Cardiac muscle cell (in vitro differentiated cells and primary cell): ENCODE measurements at regions not wholly inside any gene's neighbourhood (a gene's known extent, or its start where the extent isn't known, plus 50 kb on each side); places are given as distances from the start of the nearest gene placed in this dataset.
A peak's percentile ranks its signal among the peaks of the same experiment; 100 is the strongest.
"Not testable (repeated sequence)": the region's sequence is repeated elsewhere in the genome, so short reads cannot be mapped to it uniquely, and the experiment has no call there.

Experiments
- DNase-seq, 2 donors: peaks; one replicate each; pipeline versions ENCODE4 v3.0.0 to v3.0.0-alpha.2; 2010 to 2017; ENCODE audit warnings: low read depth in 1 of 2, low spot score in 1 of 2
- H3K27ac ChIP-seq: fragments of 200-600 bp; sonication (generic); 2 replicates; pipeline ENCODE4 v1.5.1; 2016
- H3K27me3 ChIP-seq: fragments of 200-600 bp; sonication (generic); 2 replicates; pipeline ENCODE4 v1.6.0; 2016; ENCODE audit warnings: control low read depth
- H3K36me3 ChIP-seq: fragments of 200-600 bp; sonication (generic); 2 replicates; pipeline ENCODE4 v1.5.1; 2016; ENCODE audit warnings: control low read depth
- H3K4me1 ChIP-seq: fragments of 200-600 bp; sonication (generic); 2 replicates; pipeline ENCODE4 v1.8.1; 2017; ENCODE audit warnings: low read depth, mild to moderate bottlenecking, mixed run types
- H3K4me3 ChIP-seq: fragments of 200-600 bp; sonication (generic); 2 replicates; pipeline ENCODE4 v1.5.1; 2016; ENCODE audit warnings: mild to moderate bottlenecking
- H3K9me3 ChIP-seq: fragments of 200-600 bp; sonication (generic); 2 replicates; pipeline ENCODE4 v1.5.1; 2017; ENCODE audit warnings: low read depth, mild to moderate bottlenecking, control low read depth
- CTCF ChIP-seq: IDR thresholded peaks from 2 replicates; pipeline ENCODE4 v1.5.1; 2012; ENCODE audit warnings: low read depth, mild to moderate bottlenecking, low read length

- Histone ChIP-seq H3K36me3 (no peaks in the 10 kb centered on the region), H3K4me1 (no peaks in the 10 kb centered on the region), H3K27me3 (no peaks in the 10 kb centered on the region), H3K27ac (no peak overlapping the region), H3K9me3 (no peaks in the 10 kb centered on the region), H3K4me3 (no peak overlapping the region)
- TF ChIP-seq CTCF, result no peak
- no peak for DNase-seq
Measured at GRCh38 chr3:148512648-148513047, 185.1 kb upstream of the AGTR1 start.

GRCh38 chr3:148513096-148513543 lies 184.6 kb upstream of the AGTR1 start:
- DNase-seq, result peak in 1 of 2 donors; percentile 16

GRCh38 chr3:148518520-148518919 lies 179.2 kb upstream of the AGTR1 start:
- H3K9me3 ChIP-seq, result no peaks in the 10 kb centered on the region
- no peak overlapping the region for H3K4me3 ChIP-seq
- H3K27me3 ChIP-seq, result no peaks in the 10 kb centered on the region
- no peaks in the 10 kb centered on the region for H3K36me3 ChIP-seq
- no peak for TF ChIP-seq CTCF
- H3K4me1 ChIP-seq, result no peaks in the 10 kb centered on the region
- H3K27ac ChIP-seq, result no peak overlapping the region
- DNase-seq, result no peak

More at GRCh38 chr3:148513096-148513543, 184.6 kb upstream of the AGTR1 start:
- TF ChIP-seq CTCF, result no peak
- H3K27ac ChIP-seq, result no peak overlapping the region
- no peaks in the 10 kb centered on the region for H3K36me3 ChIP-seq
- no peaks in the 10 kb centered on the region for H3K4me1 ChIP-seq
- no peaks in the 10 kb centered on the region for H3K27me3 ChIP-seq
- H3K9me3 ChIP-seq, result no peaks in the 10 kb centered on the region
- no peak overlapping the region for H3K4me3 ChIP-seq

GRCh38 chr3:148525621-148526020 lies 172.1 kb upstream of the AGTR1 start:
- not testable (repeated sequence) for H3K4me3 ChIP-seq, H3K36me3 ChIP-seq, DNase-seq, H3K4me1 ChIP-seq, H3K9me3 ChIP-seq, H3K27ac ChIP-seq, H3K27me3 ChIP-seq

- peak in 1 of 2 donors; percentile 5 for DNase-seq
- no peak for TF ChIP-seq CTCF
- no peaks in the 10 kb centered on the region for H3K36me3 ChIP-seq
- H3K9me3 ChIP-seq, result no peaks in the 10 kb centered on the region
- H3K4me3 ChIP-seq, result no peak overlapping the region
- H3K27ac ChIP-seq, result no peak overlapping the region
- H3K4me1 ChIP-seq, result no peaks in the 10 kb centered on the region
- no peaks in the 10 kb centered on the region for H3K27me3 ChIP-seq
Measured at GRCh38 chr3:148528024-148528423, 169.7 kb upstream of the AGTR1 start.

GRCh38 chr3:148531836-148532235 lies 165.9 kb upstream of the AGTR1 start:
- no peak for DNase-seq
- no peaks in the 10 kb centered on the region for H3K4me1 ChIP-seq
- no peak for TF ChIP-seq CTCF
- H3K36me3 ChIP-seq, result no peaks in the 10 kb centered on the region
- H3K27me3 ChIP-seq, result no peaks in the 10 kb centered on the region
- no peak overlapping the region for H3K27ac ChIP-seq
- no peak overlapping the region for H3K4me3 ChIP-seq
- H3K9me3 ChIP-seq, result no peaks in the 10 kb centered on the region
